ENCODE measurements at regions not wholly inside any gene's neighbourhood (a gene's known extent, or its start where the extent isn't known, plus 50 kb on each side); places are given as distances from the start of the nearest gene placed in this dataset.

GRCh38 chr5:147018812-147019211 lies 140.3 kb upstream of the PPP2R2B start:
- Histone ChIP-seq H4K20me1 (ENCODE audit: control insufficient read depth, extremely low read depth, insufficient read depth, low read length) (no peaks in the 10 kb centered on the region), H3K27ac (ENCODE audit: control insufficient read depth, insufficient read depth, low read length) (no peak overlapping the region), H3K36me3 (ENCODE audit: control insufficient read depth in 2 of 2, extremely low read depth in 1 of 2, insufficient read depth in 2 of 2, low read length in 2 of 2) (no peaks in the 10 kb centered on the region), H3K4me3 (ENCODE audit: control insufficient read depth in 2 of 3, extremely low read depth in 1 of 3, insufficient read depth in 2 of 3, low read depth in 1 of 3, low read length in 3 of 3) (no peak overlapping the region), H3K9ac (ENCODE audit: control insufficient read depth, extremely low read depth, insufficient read depth, low read length) (no peak overlapping the region), H3K79me2 (ENCODE audit: control insufficient read depth, insufficient read depth, low read length) (no peaks in the 10 kb centered on the region), H3K9me3 (ENCODE audit: control insufficient read depth, low read depth, low read length) (no peaks in the 10 kb centered on the region), H3K9me1 (ENCODE audit: control insufficient read depth, extremely low read depth, insufficient read depth, low read length) (no peaks in the 10 kb centered on the region), H3K4me1 (ENCODE audit: control insufficient read depth, extremely low read depth, insufficient read depth, low read length) (no peaks in the 10 kb centered on the region), H2AFZ (ENCODE audit: control insufficient read depth, low read length) (no peak overlapping the region), H3K27me3 (ENCODE audit: control insufficient read depth, extremely low read depth, insufficient read depth, low read length) (no peaks in the 10 kb centered on the region), H3K4me2 (ENCODE audit: control insufficient read depth, extremely low read depth, insufficient read depth, low read depth, low read length) (no peak overlapping the region)
- TF ChIP-seq EZH2 (IDR thresholded peaks at IDR 0.05; ENCODE audit: low read length), result no peak
- no peak for TF ChIP-seq CTCF (optimal IDR thresholded peaks at IDR 0.05 in 1 of 3, IDR thresholded peaks at IDR 0.05 in 1 of 3, conservative IDR thresholded peaks at IDR 0.05 in 1 of 3; ENCODE audit: extremely low read depth in 1 of 3, insufficient read depth in 2 of 3, low read length in 3 of 3)
- dilution Hi-C loops (cut with MboI; ENCODE audit: extremely low pct_ligation_motif_present, low sequenced_read_pairs), result no loop called here
- FAIRE-seq (no peak), DNase-seq (ENCODE audit: low read depth, low spot score) (no peak)

- Histone ChIP-seq H3K27me3 (ENCODE audit: control insufficient read depth, extremely low read depth, insufficient read depth, low read length) (no peaks in the 10 kb centered on the region), H3K9me3 (ENCODE audit: control insufficient read depth, low read depth, low read length) (no peaks in the 10 kb centered on the region), H3K36me3 (ENCODE audit: control insufficient read depth in 2 of 2, extremely low read depth in 1 of 2, insufficient read depth in 2 of 2, low read length in 2 of 2) (no peaks in the 10 kb centered on the region), H3K9ac (ENCODE audit: control insufficient read depth, extremely low read depth, insufficient read depth, low read length) (no peak overlapping the region), H4K20me1 (ENCODE audit: control insufficient read depth, extremely low read depth, insufficient read depth, low read length) (no peaks in the 10 kb centered on the region), H3K79me2 (ENCODE audit: control insufficient read depth, insufficient read depth, low read length) (no peaks in the 10 kb centered on the region), H3K4me1 (ENCODE audit: control insufficient read depth, extremely low read depth, insufficient read depth, low read length) (no peaks in the 10 kb centered on the region), H2AFZ (ENCODE audit: control insufficient read depth, low read length) (no peak overlapping the region), H3K9me1 (ENCODE audit: control insufficient read depth, extremely low read depth, insufficient read depth, low read length) (no peaks in the 10 kb centered on the region), H3K4me2 (ENCODE audit: control insufficient read depth, extremely low read depth, insufficient read depth, low read depth, low read length) (no peak overlapping the region), H3K4me3 (ENCODE audit: control insufficient read depth in 2 of 3, extremely low read depth in 1 of 3, insufficient read depth in 2 of 3, low read depth in 1 of 3, low read length in 3 of 3) (no peak overlapping the region), H3K27ac (ENCODE audit: control insufficient read depth, insufficient read depth, low read length) (no peak overlapping the region)
- dilution Hi-C loops (cut with MboI; ENCODE audit: extremely low pct_ligation_motif_present, low sequenced_read_pairs), result no loop called here
- DNase-seq (ENCODE audit: low read depth, low spot score) (no peak), FAIRE-seq (no peak)
- TF ChIP-seq CTCF (optimal IDR thresholded peaks at IDR 0.05 in 1 of 3, IDR thresholded peaks at IDR 0.05 in 1 of 3, conservative IDR thresholded peaks at IDR 0.05 in 1 of 3; ENCODE audit: extremely low read depth in 1 of 3, insufficient read depth in 2 of 3, low read length in 3 of 3), result no peak
- no peak for TF ChIP-seq EZH2 (IDR thresholded peaks at IDR 0.05; ENCODE audit: low read length)
Measured at GRCh38 chr5:147036691-147037245, 158.2 kb upstream of the PPP2R2B start.
